Hepatocyte (in vitro differentiated cells): ENCODE measurements at regions not wholly inside any gene's neighbourhood (a gene's known extent, or its start where the extent isn't known, plus 50 kb on each side); places are given as distances from the start of the nearest gene placed in this dataset. TPM values are rescaled to one million over a fixed set of nuclear protein-coding genes. Genes with fewer than 3 reads are reported as not detected.

ENCODE experiments used
- DNase-seq: peaks from one replicate; pipeline ENCODE4 v3.0.0-alpha.2; 2016; ENCODE audit warnings: low spot score
- H2AFZ ChIP-seq: fragments of 200-600 bp; sonication (generic); 2 replicates; pipeline ENCODE4 v1.6.0; 2016; ENCODE audit warnings: antibody characterized with exemption, mild to moderate bottlenecking
- H3K27ac ChIP-seq: fragments of 200-600 bp; sonication (generic); 2 replicates; pipeline ENCODE4 v1.5.1; 2016; ENCODE audit warnings: mild to moderate bottlenecking
- H3K27me3 ChIP-seq: fragments of 200-600 bp; sonication (generic); 2 replicates; pipeline ENCODE4 v1.6.1; 2016
- H3K36me3 ChIP-seq: fragments of 200-600 bp; sonication (generic); replicated peaks from 2 replicates; pipeline ENCODE4 v1.5.1; 2016; ENCODE audit warnings: low read depth; ENCODE audit not compliant: insufficient read depth
- H3K4me1 ChIP-seq: fragments of 200-600 bp; sonication (generic); 2 replicates; pipeline ENCODE4 v1.5.1; 2016; ENCODE audit warnings: mild to moderate bottlenecking, moderate library complexity; ENCODE audit not compliant: insufficient read depth
- H3K4me2 ChIP-seq: fragments of 200-600 bp; sonication (generic); 2 replicates; pipeline ENCODE4 v1.6.0; 2016
- H3K4me3 ChIP-seq: fragments of 200-600 bp; sonication (generic); 2 replicates; pipeline ENCODE4 v1.5.1; 2016; ENCODE audit warnings: mild to moderate bottlenecking
- H3K79me2 ChIP-seq: fragments of 200-600 bp; sonication (generic); 2 replicates; pipeline ENCODE4 v1.6.0; 2017; ENCODE audit warnings: mild to moderate bottlenecking
- H3K9me2 ChIP-seq: fragments of 200-600 bp; sonication (generic); replicated peaks from 2 replicates; pipeline ENCODE4 v1.6.0; 2017; ENCODE audit warnings: mild to moderate bottlenecking; ENCODE audit not compliant: insufficient read depth
- H3K9me3 ChIP-seq: fragments of 200-600 bp; sonication (generic); 2 replicates; pipeline ENCODE4 v1.5.1; 2016; ENCODE audit warnings: low read depth, mild to moderate bottlenecking
- H4K20me1 ChIP-seq: fragments of 200-600 bp; sonication (generic); 2 replicates; pipeline ENCODE4 v1.6.0; 2016; ENCODE audit warnings: mild to moderate bottlenecking; ENCODE audit not compliant: insufficient read depth, poor library complexity, severe bottlenecking
- CTCF ChIP-seq: fragments of 200-600 bp; sonication (generic); IDR thresholded peaks from 2 replicates; pipeline ENCODE4 v1.5.1; 2016; ENCODE audit warnings: antibody characterized with exemption, mild to moderate bottlenecking; ENCODE audit not compliant: poor library complexity
- EZH2 ChIP-seq: fragments of 200-600 bp; sonication (generic); IDR thresholded peaks from 2 replicates; pipeline ENCODE4 v1.6.1; 2016; ENCODE audit warnings: antibody characterized with exemption, mild to moderate bottlenecking, borderline replicate concordance
- EZH2phosphoT487 ChIP-seq: fragments of 200-600 bp; sonication (generic); IDR thresholded peaks from one replicate; pipeline ENCODE4 v1.6.1; 2018; ENCODE audit warnings: antibody characterized with exemption, mild to moderate bottlenecking, low read depth, moderate library complexity; ENCODE audit not compliant: unreplicated experiment, severe bottlenecking
- WGBS: methylation state at CpG from one replicate; pipeline ENCODE4 v1.1.6; 2016; ENCODE audit warnings: low lambda C conversion rate; ENCODE audit errors: missing lambda C conversion rate; 5-methylcytosine and 5-hydroxymethylcytosine counted together
- small RNA-seq: library from RNA; depleted of rRNA; stranded (forward); fragments of <200 nt; gene quantifications from one replicate; pipeline ENCODE3, GENCODE V24; 2014

DNA sequence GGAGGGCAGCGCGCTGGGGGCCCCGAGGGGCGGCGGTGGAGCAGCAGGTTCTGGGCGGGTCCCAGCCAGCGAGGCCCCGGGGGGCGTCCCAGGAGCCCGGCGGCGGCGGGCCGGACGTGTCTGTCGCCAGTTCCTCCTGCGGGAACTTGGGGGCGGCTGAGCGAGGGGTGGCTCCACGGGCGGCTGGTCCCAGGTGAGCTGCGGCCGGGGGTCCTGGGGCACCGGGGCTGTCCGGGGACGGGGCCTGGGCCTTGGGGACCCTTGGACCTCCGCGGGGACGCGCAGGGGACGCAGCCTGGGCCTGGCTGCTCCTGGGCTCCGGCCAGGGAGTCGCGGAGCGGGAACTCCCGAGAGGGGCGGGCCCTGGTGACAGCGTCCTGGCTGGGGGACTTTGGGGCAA is 54.2 kb upstream of the ZNF267 start:
- WGBS, result 97% methylated on average over 5 of the region's 38 CpGs
- TF ChIP-seq EZH2 (no peak), EZH2phosphoT487 (no peak)
- Histone ChIP-seq H3K79me2 (no peaks in the 10 kb centered on the region), H3K4me2 (no peak overlapping the region), H3K9me2 (no peaks in the 10 kb centered on the region), H3K4me3 (no peak overlapping the region), H4K20me1 (no peaks in the 10 kb centered on the region), H3K9me3 (no peaks in the 10 kb centered on the region), H3K36me3 (no peaks in the 10 kb centered on the region), H2AFZ (no peak overlapping the region), H3K27ac (no peak overlapping the region), H3K4me1 (no peaks in the 10 kb centered on the region), H3K27me3 (no peaks in the 10 kb centered on the region)
- DNase-seq, result no peak

DNA sequence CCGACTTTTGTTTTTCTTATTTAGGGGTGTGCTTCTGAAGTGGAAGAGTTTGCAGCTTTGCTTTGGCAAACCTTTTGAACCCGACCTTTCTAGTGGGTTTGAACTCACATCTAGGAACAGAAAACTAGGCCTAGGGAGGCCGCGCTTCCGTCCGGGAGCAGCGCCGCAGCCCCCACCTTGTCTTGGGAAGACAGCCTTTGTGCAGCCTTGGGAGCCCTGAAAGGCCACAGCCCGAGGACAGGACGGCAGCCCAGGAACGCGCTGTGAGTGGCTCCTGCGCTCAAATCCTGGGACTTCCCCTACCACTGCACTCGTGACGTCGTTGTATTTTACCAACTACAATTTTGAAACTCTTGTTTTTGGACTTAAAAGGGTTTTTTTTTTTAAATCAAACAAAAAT is 53.7 kb upstream of the ZNF267 start:
- DNase-seq, result no peak
- no peaks in the 10 kb centered on the region for H3K9me3 ChIP-seq
- no peak overlapping the region for H3K27ac ChIP-seq
- no peak overlapping the region for H3K4me2 ChIP-seq
- no peaks in the 10 kb centered on the region for H3K9me2 ChIP-seq
- no peaks in the 10 kb centered on the region for H3K79me2 ChIP-seq
- no peaks in the 10 kb centered on the region for H3K4me1 ChIP-seq
- no peaks in the 10 kb centered on the region for H3K27me3 ChIP-seq
- no peak overlapping the region for H3K4me3 ChIP-seq
- H4K20me1 ChIP-seq, result no peaks in the 10 kb centered on the region
- TF ChIP-seq EZH2 (no peak), CTCF (no peak), EZH2phosphoT487 (no peak)
- no peaks in the 10 kb centered on the region for H3K36me3 ChIP-seq
- WGBS, result 88% methylated on average over 16 of the region's 16 CpGs
- no peak overlapping the region for H2AFZ ChIP-seq

Small RNA genes lying in the stretch of these regions (small RNA-seq; reads per million reads assigned to genes)
- not detected for gene AC074050.1
